GM13976 (cell line): ENCODE measurements at regions not wholly inside any gene's neighbourhood (a gene's known extent, or its start where the extent isn't known, plus 50 kb on each side); places are given as distances from the start of the nearest gene placed in this dataset.

Experiments used
- DNase-seq: peaks from one replicate; pipeline ENCODE4 v3.0.0; 2012; ENCODE audit warnings: low spot score
- in situ Hi-C: fragments of 300-500 bp; cut with MboI; formaldehyde crosslinking; loops from one replicate; pipeline ENCODE4 v1.12.0; 2022; ENCODE audit warnings: low sequenced_read_pairs, mixed read lengths, inconsistent platforms; ENCODE audit not compliant: unreplicated experiment
- TF ChIP-seq, protein P1 (sequence below): IDR thresholded peaks from 2 replicates; pipeline ENCODE4 v1.5.1; 2012; ENCODE audit warnings: borderline replicate concordance, mild to moderate bottlenecking; ENCODE audit not compliant: insufficient read depth; ENCODE audit errors: extremely low read depth, missing control alignments, control extremely low read depth

GRCh38 chr11:112822478-112823274, 138.5 kb upstream of the NCAM1 start:
- TF ChIP-seq, protein P1, sequence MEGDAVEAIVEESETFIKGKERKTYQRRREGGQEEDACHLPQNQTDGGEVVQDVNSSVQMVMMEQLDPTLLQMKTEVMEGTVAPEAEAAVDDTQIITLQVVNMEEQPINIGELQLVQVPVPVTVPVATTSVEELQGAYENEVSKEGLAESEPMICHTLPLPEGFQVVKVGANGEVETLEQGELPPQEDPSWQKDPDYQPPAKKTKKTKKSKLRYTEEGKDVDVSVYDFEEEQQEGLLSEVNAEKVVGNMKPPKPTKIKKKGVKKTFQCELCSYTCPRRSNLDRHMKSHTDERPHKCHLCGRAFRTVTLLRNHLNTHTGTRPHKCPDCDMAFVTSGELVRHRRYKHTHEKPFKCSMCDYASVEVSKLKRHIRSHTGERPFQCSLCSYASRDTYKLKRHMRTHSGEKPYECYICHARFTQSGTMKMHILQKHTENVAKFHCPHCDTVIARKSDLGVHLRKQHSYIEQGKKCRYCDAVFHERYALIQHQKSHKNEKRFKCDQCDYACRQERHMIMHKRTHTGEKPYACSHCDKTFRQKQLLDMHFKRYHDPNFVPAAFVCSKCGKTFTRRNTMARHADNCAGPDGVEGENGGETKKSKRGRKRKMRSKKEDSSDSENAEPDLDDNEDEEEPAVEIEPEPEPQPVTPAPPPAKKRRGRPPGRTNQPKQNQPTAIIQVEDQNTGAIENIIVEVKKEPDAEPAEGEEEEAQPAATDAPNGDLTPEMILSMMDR, result no peak
- in situ Hi-C loops, result no loop called here
- no peak for DNase-seq

- in situ Hi-C loops, result no loop called here
- TF ChIP-seq, protein P1, result no peak
- DNase-seq, result no peak
Observed at GRCh38 chr11:112826026-112826425, 135.2 kb upstream of the NCAM1 start.

- in situ Hi-C loops, result no loop called here
- no peak for DNase-seq
- TF ChIP-seq, protein P1, result no peak
Observed at GRCh38 chr11:112826788-112827187, 134.4 kb upstream of the NCAM1 start.

- no peak for DNase-seq
- TF ChIP-seq, protein P1, result no peak
- in situ Hi-C loops, result no loop called here
Observed at GRCh38 chr11:112828421-112828820, 132.8 kb upstream of the NCAM1 start.

DNA sequence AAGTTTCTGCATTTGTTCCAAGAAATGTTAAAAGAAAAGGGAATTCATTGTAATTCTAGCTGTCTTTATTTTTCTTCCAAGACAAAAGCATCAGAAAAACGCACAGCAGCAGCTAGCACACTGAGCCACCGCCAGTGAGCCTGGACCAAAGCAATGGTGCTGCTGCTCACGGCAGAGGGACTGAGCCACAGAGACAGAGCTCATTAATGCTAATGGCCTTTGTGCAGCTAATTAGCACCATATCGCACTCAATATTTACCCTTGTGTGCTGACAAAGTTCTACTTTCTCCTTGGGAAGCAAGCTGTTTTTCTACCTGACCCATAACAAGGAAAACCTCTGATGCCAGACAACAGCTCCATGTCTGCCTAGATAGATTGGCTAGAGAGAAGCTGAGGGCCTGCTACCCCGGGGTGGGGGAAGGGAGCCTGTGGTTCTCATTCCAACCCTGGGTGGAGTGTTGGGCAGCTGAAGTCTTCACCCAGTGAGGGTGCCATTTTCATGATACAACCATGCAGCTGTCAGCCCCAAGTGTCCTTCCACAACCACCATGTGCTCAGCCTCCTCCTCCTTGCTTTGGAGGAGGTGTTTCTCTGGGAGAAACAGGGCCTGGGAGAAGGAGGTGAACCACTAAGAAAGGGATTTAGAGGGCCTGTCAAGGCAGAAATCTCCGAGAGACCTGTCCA, 131.1 kb upstream of the NCAM1 start:
- TF ChIP-seq, protein P1, result no peak
- in situ Hi-C loops, result no loop called here

GRCh38 chr11:112831041-112831440, 130.2 kb upstream of the NCAM1 start:
- TF ChIP-seq, protein P1, result no peak
- in situ Hi-C loops, result no loop called here

More for the DNA sequence above, 131.1 kb upstream of the NCAM1 start:
- no peak for DNase-seq

More at GRCh38 chr11:112831041-112831440, 130.2 kb upstream of the NCAM1 start:
- no peak for DNase-seq
